ENCODE measurements at regions not wholly inside any gene's neighbourhood (a gene's known extent, or its start where the extent isn't known, plus 50 kb on each side); places are given as distances from the start of the nearest gene placed in this dataset.

DNA sequence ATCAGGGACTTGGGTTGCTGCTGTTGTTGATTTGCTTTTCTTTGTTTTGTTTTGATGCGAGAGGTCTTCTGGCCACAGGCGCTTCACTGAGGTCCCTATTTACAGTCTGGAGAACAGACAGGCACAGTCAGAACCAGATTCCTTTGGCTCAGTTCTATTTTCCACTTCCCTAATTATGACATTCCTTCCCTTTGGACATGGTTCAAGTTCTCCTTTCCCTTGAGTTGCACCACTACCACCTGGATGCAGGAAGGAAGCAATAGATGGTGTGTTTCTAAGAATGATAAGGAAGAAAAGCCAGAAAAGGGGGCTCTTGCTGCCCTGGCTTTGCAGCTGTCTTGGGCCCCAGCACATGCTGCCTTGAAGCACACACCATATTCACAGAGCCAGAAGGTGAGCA lies 160.6 kb downstream of the MAF start:
- TF ChIP-seq, protein P1, sequence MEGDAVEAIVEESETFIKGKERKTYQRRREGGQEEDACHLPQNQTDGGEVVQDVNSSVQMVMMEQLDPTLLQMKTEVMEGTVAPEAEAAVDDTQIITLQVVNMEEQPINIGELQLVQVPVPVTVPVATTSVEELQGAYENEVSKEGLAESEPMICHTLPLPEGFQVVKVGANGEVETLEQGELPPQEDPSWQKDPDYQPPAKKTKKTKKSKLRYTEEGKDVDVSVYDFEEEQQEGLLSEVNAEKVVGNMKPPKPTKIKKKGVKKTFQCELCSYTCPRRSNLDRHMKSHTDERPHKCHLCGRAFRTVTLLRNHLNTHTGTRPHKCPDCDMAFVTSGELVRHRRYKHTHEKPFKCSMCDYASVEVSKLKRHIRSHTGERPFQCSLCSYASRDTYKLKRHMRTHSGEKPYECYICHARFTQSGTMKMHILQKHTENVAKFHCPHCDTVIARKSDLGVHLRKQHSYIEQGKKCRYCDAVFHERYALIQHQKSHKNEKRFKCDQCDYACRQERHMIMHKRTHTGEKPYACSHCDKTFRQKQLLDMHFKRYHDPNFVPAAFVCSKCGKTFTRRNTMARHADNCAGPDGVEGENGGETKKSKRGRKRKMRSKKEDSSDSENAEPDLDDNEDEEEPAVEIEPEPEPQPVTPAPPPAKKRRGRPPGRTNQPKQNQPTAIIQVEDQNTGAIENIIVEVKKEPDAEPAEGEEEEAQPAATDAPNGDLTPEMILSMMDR (IDR thresholded peaks at IDR 0.05; ENCODE audit: low read depth, low read length, missing input control), result no peak
- TF ChIP-seq RAD21 (IDR thresholded peaks at IDR 0.05) (peak in 1 of 2 donors; percentile 22), JUND (IDR thresholded peaks at IDR 0.05) (no peak), SP1 (IDR thresholded peaks at IDR 0.05) (no peak), YY1 (IDR thresholded peaks at IDR 0.05) (no peak), GABPA (IDR thresholded peaks at IDR 0.05 in 1 of 2, conservative IDR thresholded peaks at IDR 0.05 in 1 of 2) (no peak), TAF1 (conservative IDR thresholded peaks at IDR 0.05) (no peak), EGR1 (IDR thresholded peaks at IDR 0.05; ENCODE audit: low read depth in 2 of 2) (no peak)
- TF ChIP-seq, protein P2, sequence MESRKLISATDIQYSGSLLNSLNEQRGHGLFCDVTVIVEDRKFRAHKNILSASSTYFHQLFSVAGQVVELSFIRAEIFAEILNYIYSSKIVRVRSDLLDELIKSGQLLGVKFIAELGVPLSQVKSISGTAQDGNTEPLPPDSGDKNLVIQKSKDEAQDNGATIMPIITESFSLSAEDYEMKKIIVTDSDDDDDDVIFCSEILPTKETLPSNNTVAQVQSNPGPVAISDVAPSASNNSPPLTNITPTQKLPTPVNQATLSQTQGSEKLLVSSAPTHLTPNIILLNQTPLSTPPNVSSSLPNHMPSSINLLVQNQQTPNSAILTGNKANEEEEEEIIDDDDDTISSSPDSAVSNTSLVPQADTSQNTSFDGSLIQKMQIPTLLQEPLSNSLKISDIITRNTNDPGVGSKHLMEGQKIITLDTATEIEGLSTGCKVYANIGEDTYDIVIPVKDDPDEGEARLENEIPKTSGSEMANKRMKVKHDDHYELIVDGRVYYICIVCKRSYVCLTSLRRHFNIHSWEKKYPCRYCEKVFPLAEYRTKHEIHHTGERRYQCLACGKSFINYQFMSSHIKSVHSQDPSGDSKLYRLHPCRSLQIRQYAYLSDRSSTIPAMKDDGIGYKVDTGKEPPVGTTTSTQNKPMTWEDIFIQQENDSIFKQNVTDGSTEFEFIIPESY (IDR thresholded peaks at IDR 0.05), result no peak
- TF ChIP-seq, protein P3, sequence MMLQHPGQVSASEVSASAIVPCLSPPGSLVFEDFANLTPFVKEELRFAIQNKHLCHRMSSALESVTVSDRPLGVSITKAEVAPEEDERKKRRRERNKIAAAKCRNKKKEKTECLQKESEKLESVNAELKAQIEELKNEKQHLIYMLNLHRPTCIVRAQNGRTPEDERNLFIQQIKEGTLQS (IDR thresholded peaks at IDR 0.05), result no peak
- TF ChIP-seq, protein P4, sequence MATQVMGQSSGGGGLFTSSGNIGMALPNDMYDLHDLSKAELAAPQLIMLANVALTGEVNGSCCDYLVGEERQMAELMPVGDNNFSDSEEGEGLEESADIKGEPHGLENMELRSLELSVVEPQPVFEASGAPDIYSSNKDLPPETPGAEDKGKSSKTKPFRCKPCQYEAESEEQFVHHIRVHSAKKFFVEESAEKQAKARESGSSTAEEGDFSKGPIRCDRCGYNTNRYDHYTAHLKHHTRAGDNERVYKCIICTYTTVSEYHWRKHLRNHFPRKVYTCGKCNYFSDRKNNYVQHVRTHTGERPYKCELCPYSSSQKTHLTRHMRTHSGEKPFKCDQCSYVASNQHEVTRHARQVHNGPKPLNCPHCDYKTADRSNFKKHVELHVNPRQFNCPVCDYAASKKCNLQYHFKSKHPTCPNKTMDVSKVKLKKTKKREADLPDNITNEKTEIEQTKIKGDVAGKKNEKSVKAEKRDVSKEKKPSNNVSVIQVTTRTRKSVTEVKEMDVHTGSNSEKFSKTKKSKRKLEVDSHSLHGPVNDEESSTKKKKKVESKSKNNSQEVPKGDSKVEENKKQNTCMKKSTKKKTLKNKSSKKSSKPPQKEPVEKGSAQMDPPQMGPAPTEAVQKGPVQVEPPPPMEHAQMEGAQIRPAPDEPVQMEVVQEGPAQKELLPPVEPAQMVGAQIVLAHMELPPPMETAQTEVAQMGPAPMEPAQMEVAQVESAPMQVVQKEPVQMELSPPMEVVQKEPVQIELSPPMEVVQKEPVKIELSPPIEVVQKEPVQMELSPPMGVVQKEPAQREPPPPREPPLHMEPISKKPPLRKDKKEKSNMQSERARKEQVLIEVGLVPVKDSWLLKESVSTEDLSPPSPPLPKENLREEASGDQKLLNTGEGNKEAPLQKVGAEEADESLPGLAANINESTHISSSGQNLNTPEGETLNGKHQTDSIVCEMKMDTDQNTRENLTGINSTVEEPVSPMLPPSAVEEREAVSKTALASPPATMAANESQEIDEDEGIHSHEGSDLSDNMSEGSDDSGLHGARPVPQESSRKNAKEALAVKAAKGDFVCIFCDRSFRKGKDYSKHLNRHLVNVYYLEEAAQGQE (IDR thresholded peaks at IDR 0.05), result no peak
- TF ChIP-seq, protein P5, sequence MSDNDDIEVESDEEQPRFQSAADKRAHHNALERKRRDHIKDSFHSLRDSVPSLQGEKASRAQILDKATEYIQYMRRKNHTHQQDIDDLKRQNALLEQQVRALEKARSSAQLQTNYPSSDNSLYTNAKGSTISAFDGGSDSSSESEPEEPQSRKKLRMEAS (IDR thresholded peaks at IDR 0.05), result no peak
